ENCODE measurements at regions not wholly inside any gene's neighbourhood (a gene's known extent, or its start where the extent isn't known, plus 50 kb on each side); places are given as distances from the start of the nearest gene placed in this dataset.

DNA sequence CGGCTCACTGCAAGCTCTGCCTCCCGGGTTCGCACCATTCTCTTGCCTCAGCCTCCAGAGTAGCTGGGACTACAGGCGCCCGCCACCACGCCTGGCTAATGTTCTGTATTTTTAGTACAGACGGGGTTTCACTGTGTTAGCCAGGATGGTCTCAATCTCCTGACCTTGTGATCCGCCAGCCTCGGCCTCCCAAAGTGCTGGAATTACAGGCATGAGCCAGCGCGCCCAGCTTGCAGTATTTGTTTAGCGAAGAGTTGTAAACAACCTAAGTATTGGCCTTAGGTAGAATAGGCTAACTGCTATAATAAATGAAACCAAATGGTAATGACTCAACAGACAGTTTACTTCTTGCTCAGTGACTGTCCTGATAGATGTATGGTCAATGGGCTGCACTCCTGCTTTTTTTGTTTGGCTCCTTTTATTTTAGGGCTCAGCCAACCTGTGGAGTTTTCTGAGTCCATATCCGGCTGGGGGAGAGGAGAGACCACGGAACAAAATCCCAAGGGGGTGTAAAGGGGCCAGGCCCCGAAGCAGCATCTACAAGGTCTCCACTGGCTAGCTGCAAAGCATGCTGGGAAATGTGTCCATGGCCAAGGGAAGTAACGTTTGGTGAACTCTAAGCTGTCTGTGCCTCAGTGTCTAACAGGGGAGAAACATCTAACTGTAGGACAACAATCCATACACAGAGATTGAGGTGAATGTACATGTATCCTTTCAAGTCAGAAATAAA lies 841.0 kb upstream of the ID2 start:
- Mint-ChIP-seq H3K9me3 (peaks cover 15% of the 10 kb centered on the region), H3K4me3 (no peak overlapping the region), H3K4me1 (peaks cover 21% of the 10 kb centered on the region), H3K27ac (no peak overlapping the region), H3K36me3 (peaks cover 4% of the 10 kb centered on the region), H3K27me3 (ENCODE audit: insufficient read depth, low read depth) (peaks cover 7% of the 10 kb centered on the region)
- H3F3A ChIP-seq (ENCODE audit: low read depth): no peaks in the 10 kb centered on the region
- H3K4me3 ChIP-seq: no peak overlapping the region
- H3K36me3 ChIP-seq: no peaks in the 10 kb centered on the region
- H3K79me2 ChIP-seq (ENCODE audit: low read depth): no peaks in the 10 kb centered on the region
- H3K9ac ChIP-seq: no peak overlapping the region
- peaks cover 11% of the 10 kb centered on the region for H3K4me1 ChIP-seq
- no peaks in the 10 kb centered on the region for H3K27me3 ChIP-seq
- H4K20me1 ChIP-seq (ENCODE audit: low read depth): no peaks in the 10 kb centered on the region
- H3K27ac ChIP-seq: no peak overlapping the region
- DNase-seq (ENCODE audit: low spot score): no peak
- TF ChIP-seq EZH2 (IDR thresholded peaks at IDR 0.05) (no peak), EZH2phosphoT487 (IDR thresholded peaks at IDR 0.05) (no peak), CTCF (IDR thresholded peaks at IDR 0.05) (no peak)
- no peaks in the 10 kb centered on the region for H3K9me3 ChIP-seq (ENCODE audit: low read depth)
- H2AFZ ChIP-seq (replicated peaks): no peak overlapping the region
- H3K4me2 ChIP-seq: no peak overlapping the region

- Histone ChIP-seq H3K9me3 (ENCODE audit: low read depth) (no peaks in the 10 kb centered on the region), H3K27me3 (no peaks in the 10 kb centered on the region), H3K79me2 (ENCODE audit: low read depth) (no peaks in the 10 kb centered on the region), H3K27ac (no peak overlapping the region), H3K4me2 (no peak overlapping the region), H3K4me3 (no peak overlapping the region), H4K20me1 (ENCODE audit: low read depth) (no peaks in the 10 kb centered on the region), H3K9ac (no peak overlapping the region), H3K4me1 (peaks cover 11% of the 10 kb centered on the region), H3F3A (ENCODE audit: low read depth) (no peaks in the 10 kb centered on the region), H2AFZ (replicated peaks) (no peak overlapping the region), H3K36me3 (no peaks in the 10 kb centered on the region)
- no peak overlapping the region for H3K4me3 Mint-ChIP-seq
- TF ChIP-seq CTCF (IDR thresholded peaks at IDR 0.05): no peak
- TF ChIP-seq EZH2 (IDR thresholded peaks at IDR 0.05): no peak
- TF ChIP-seq EZH2phosphoT487 (IDR thresholded peaks at IDR 0.05): no peak
- DNase-seq (ENCODE audit: low spot score): no peak
- peaks cover 15% of the 10 kb centered on the region for H3K9me3 Mint-ChIP-seq
- no peak overlapping the region for H3K27ac Mint-ChIP-seq
- H3K36me3 Mint-ChIP-seq: peaks cover 4% of the 10 kb centered on the region
- peaks cover 13% of the 10 kb centered on the region for H3K4me1 Mint-ChIP-seq
- peaks cover 6% of the 10 kb centered on the region for H3K27me3 Mint-ChIP-seq (ENCODE audit: insufficient read depth, low read depth)
Measured at GRCh38 chr2:7841751-7842150, 840.1 kb upstream of the ID2 start.

- no peaks in the 10 kb centered on the region for H3K9me3 ChIP-seq (ENCODE audit: low read depth)
- H3K79me2 ChIP-seq (ENCODE audit: low read depth): no peaks in the 10 kb centered on the region
- no peak overlapping the region for H2AFZ ChIP-seq (replicated peaks)
- DNase-seq (ENCODE audit: low spot score): peak; percentile 51
- no peak overlapping the region for H3K4me3 ChIP-seq
- no peak overlapping the region for H3K27ac Mint-ChIP-seq
- peaks cover 6% of the 10 kb centered on the region for H3K27me3 Mint-ChIP-seq (ENCODE audit: insufficient read depth, low read depth)
- H3K36me3 Mint-ChIP-seq: peaks cover 4% of the 10 kb centered on the region
- H3K4me1 Mint-ChIP-seq: peaks cover 27% of the 10 kb centered on the region
- no peak overlapping the region for H3K4me3 Mint-ChIP-seq
- peaks cover 11% of the 10 kb centered on the region for H3K4me1 ChIP-seq
- H3K36me3 ChIP-seq: no peaks in the 10 kb centered on the region
- H3K27me3 ChIP-seq: no peaks in the 10 kb centered on the region
- H3K4me2 ChIP-seq: peak overlapping the region; percentile 24
- H3F3A ChIP-seq (ENCODE audit: low read depth): no peaks in the 10 kb centered on the region
- no peak overlapping the region for H3K9ac ChIP-seq
- TF ChIP-seq EZH2 (IDR thresholded peaks at IDR 0.05): no peak
- no peaks in the 10 kb centered on the region for H4K20me1 ChIP-seq (ENCODE audit: low read depth)
- peaks cover 15% of the 10 kb centered on the region for H3K9me3 Mint-ChIP-seq
- no peak overlapping the region for H3K27ac ChIP-seq
Measured at GRCh38 chr2:7844414-7844965, 837.4 kb upstream of the ID2 start.

- peaks cover 6% of the 10 kb centered on the region for H3K27me3 Mint-ChIP-seq (ENCODE audit: insufficient read depth, low read depth)
- Histone ChIP-seq H3K9ac (no peak overlapping the region), H3K79me2 (ENCODE audit: low read depth) (no peaks in the 10 kb centered on the region), H3K27ac (no peak overlapping the region), H3K4me1 (peaks cover 11% of the 10 kb centered on the region), H3K9me3 (ENCODE audit: low read depth) (no peaks in the 10 kb centered on the region), H4K20me1 (ENCODE audit: low read depth) (no peaks in the 10 kb centered on the region), H3K4me2 (no peak overlapping the region), H3F3A (ENCODE audit: low read depth) (no peaks in the 10 kb centered on the region), H3K27me3 (no peaks in the 10 kb centered on the region), H3K4me3 (no peak overlapping the region), H2AFZ (replicated peaks) (no peak overlapping the region), H3K36me3 (no peaks in the 10 kb centered on the region)
- H3K27ac Mint-ChIP-seq: no peak overlapping the region
- peaks cover 27% of the 10 kb centered on the region for H3K4me1 Mint-ChIP-seq
- H3K36me3 Mint-ChIP-seq: peaks cover 4% of the 10 kb centered on the region
- DNase-seq (ENCODE audit: low spot score): no peak
- no peak overlapping the region for H3K4me3 Mint-ChIP-seq
- H3K9me3 Mint-ChIP-seq: peaks cover 12% of the 10 kb centered on the region
- TF ChIP-seq CTCF (IDR thresholded peaks at IDR 0.05) (no peak), EZH2 (IDR thresholded peaks at IDR 0.05) (no peak), EZH2phosphoT487 (IDR thresholded peaks at IDR 0.05) (no peak)
Measured at GRCh38 chr2:7845332-7845731, 836.5 kb upstream of the ID2 start.
